WTC11 (cell line): ENCODE measurements at regions not wholly inside any gene's neighbourhood (a gene's known extent, or its start where the extent isn't known, plus 50 kb on each side); places are given as distances from the start of the nearest gene placed in this dataset.

ENCODE experiments used
- ATF2 ChIP-seq: sonication (generic); formaldehyde crosslinking; IDR thresholded peaks from 2 replicates; pipeline ENCODE4 v1.8.1; 2022; ENCODE audit warnings: low read depth, missing genetic modification reagents, borderline replicate concordance
- CTCF ChIP-seq: fragments of 200-600 bp; IDR thresholded peaks from 2 replicates; pipeline ENCODE4 v1.8.0; 2022; ENCODE audit warnings: antibody characterized with exemption
- JUN ChIP-seq: sonication (generic); formaldehyde crosslinking; IDR thresholded peaks from 2 replicates; pipeline ENCODE4 v1.8.0; 2023; ENCODE audit warnings: mild to moderate bottlenecking, missing genetic modification reagents
- ZSCAN18 ChIP-seq: fragments of 250-450 bp; sonication (Bioruptor Pico); IDR thresholded peaks from 2 replicates; pipeline ENCODE4 v2.1.2; 2022; ENCODE audit warnings: mild to moderate bottlenecking, moderate library complexity

GRCh38 chr9:13728917-13729811 lies 449.7 kb upstream of the MPDZ start:
- TF ChIP-seq CTCF (no peak), JUN (CRISPR knock-in tag) (no peak), ZSCAN18 (CRISPR knock-in tag) (no peak), ATF2 (CRISPR knock-in tag) (no peak)
